Neural cell (in vitro differentiated cells): ENCODE measurements at regions not wholly inside any gene's neighbourhood (a gene's known extent, or its start where the extent isn't known, plus 50 kb on each side); places are given as distances from the start of the nearest gene placed in this dataset.

Source experiments
- EP300 ChIP-seq: fragments of 450-650 bp; conservative IDR thresholded peaks from 2 replicates; pipeline ENCODE4 v1.6.1; 2014; ENCODE audit warnings: antibody characterized with exemption, mild to moderate bottlenecking, moderate library complexity; ENCODE audit not compliant: poor library complexity, severe bottlenecking
- POLR2AphosphoS5 ChIP-seq: IDR thresholded peaks from 2 replicates; pipeline ENCODE4 v1.6.1; 2012
- SMC3 ChIP-seq: fragments of 450-650 bp; conservative IDR thresholded peaks from 2 replicates; pipeline ENCODE4 v1.6.1; 2014; ENCODE audit warnings: antibody characterized with exemption, mild to moderate bottlenecking, moderate library complexity; ENCODE audit not compliant: poor library complexity
- TF ChIP-seq, protein P1 (sequence below): fragments of 450-650 bp; IDR thresholded peaks from 2 replicates; pipeline ENCODE4 v1.5.1; 2014; ENCODE audit warnings: antibody characterized with exemption, mild to moderate bottlenecking, moderate library complexity; ENCODE audit not compliant: poor library complexity, severe bottlenecking

DNA sequence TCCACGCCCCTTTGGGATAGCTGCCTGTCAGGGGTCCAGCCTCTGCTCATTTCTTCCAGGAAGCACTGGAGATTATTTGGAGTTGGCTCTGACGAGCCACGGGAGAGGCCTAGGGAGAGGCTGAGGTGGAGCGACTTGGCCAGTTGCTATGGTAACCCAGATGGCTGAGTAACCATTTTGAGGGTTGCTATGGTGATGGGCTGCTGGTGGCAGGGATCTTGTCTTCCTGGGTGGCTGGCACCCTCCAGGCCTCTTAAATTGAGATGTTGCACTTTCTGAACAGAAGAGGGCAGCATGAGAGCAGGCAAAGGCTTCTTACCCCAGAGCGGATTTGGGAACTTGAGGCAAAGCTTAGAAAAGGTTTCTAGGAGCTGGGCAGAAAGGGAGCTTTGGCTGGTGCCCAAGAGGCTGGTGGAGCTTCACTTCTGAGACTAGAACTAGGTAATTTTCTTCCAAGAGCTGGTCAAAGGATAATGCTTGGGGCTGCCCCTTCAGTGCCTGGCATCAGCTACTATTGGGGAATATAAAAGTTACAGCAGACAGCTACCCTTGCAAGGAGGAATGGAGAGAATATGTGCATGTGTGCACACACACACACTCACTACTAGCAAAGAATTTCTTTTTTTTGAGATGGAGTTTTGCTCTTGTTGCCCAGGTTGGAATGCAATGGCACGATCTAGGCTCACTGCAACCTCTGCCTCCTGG lies 72.5 kb downstream of the NDUFS5 start:
- peak; percentile 78 for TF ChIP-seq SMC3
- TF ChIP-seq, protein P1, sequence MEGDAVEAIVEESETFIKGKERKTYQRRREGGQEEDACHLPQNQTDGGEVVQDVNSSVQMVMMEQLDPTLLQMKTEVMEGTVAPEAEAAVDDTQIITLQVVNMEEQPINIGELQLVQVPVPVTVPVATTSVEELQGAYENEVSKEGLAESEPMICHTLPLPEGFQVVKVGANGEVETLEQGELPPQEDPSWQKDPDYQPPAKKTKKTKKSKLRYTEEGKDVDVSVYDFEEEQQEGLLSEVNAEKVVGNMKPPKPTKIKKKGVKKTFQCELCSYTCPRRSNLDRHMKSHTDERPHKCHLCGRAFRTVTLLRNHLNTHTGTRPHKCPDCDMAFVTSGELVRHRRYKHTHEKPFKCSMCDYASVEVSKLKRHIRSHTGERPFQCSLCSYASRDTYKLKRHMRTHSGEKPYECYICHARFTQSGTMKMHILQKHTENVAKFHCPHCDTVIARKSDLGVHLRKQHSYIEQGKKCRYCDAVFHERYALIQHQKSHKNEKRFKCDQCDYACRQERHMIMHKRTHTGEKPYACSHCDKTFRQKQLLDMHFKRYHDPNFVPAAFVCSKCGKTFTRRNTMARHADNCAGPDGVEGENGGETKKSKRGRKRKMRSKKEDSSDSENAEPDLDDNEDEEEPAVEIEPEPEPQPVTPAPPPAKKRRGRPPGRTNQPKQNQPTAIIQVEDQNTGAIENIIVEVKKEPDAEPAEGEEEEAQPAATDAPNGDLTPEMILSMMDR: peak; percentile 88
- peak; percentile 20 for TF ChIP-seq EP300
- TF ChIP-seq POLR2AphosphoS5: peak; percentile 9
